Suprapubic skin (tissue), 4 donors: ENCODE measurements at regions not wholly inside any gene's neighbourhood (a gene's known extent, or its start where the extent isn't known, plus 50 kb on each side); places are given as distances from the start of the nearest gene placed in this dataset.

Source experiments
- EP300 ChIP-seq: sonication (generic); formaldehyde crosslinking; IDR thresholded peaks from one replicate; pipeline ENCODE4 v1.6.1; 2017; ENCODE audit warnings: antibody characterized with exemption
- POLR2A ChIP-seq, 2 donors: fragments of 450-650 bp; IDR thresholded peaks; one replicate each; pipeline ENCODE4 v1.6.1; 2017; ENCODE audit warnings: antibody characterized with exemption in 2 of 2, mild to moderate bottlenecking in 2 of 2, moderate library complexity in 2 of 2
- POLR2AphosphoS5 ChIP-seq, 3 donors: sonication (generic); formaldehyde crosslinking; IDR thresholded peaks; one replicate each; pipeline ENCODE4 v1.6.1; 2017; ENCODE audit warnings: antibody characterized with exemption in 3 of 3
- TF ChIP-seq, protein P1 (sequence below), 2 donors: fragments of 200-600 bp in 1 of 2; fragments of 450-650 bp in 1 of 2; sonication (generic) in 1 of 2; IDR thresholded peaks; one replicate each; pipeline ENCODE4 v1.5.1; 2016 to 2019; ENCODE audit warnings: antibody characterized with exemption in 2 of 2, mild to moderate bottlenecking in 1 of 2, moderate library complexity in 1 of 2

DNA sequence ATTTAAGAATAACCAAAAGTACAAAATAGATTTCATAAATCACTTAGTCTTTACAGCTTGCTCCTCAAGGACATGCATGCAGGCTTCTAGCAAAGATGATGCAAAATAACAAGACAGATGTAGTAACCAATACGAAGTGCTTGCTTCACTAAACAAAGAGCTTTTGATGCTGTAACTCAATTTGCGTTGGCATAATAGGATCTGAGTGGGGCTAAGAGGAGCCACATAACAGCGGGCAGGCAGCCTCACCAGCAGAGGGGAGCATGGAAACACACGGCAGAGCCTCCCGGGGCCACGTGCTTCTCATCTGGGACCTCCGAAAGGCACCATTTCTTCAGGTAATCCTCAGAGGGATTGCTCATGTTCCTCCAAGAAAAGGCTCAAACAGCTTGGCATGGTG, 139.7 kb downstream of the C5orf15 start:
- TF ChIP-seq POLR2AphosphoS5 (IDR thresholded peaks at IDR 0.05) (no peak), POLR2A (IDR thresholded peaks at IDR 0.05) (no peak), EP300 (no peak)
- TF ChIP-seq, protein P1, sequence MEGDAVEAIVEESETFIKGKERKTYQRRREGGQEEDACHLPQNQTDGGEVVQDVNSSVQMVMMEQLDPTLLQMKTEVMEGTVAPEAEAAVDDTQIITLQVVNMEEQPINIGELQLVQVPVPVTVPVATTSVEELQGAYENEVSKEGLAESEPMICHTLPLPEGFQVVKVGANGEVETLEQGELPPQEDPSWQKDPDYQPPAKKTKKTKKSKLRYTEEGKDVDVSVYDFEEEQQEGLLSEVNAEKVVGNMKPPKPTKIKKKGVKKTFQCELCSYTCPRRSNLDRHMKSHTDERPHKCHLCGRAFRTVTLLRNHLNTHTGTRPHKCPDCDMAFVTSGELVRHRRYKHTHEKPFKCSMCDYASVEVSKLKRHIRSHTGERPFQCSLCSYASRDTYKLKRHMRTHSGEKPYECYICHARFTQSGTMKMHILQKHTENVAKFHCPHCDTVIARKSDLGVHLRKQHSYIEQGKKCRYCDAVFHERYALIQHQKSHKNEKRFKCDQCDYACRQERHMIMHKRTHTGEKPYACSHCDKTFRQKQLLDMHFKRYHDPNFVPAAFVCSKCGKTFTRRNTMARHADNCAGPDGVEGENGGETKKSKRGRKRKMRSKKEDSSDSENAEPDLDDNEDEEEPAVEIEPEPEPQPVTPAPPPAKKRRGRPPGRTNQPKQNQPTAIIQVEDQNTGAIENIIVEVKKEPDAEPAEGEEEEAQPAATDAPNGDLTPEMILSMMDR (IDR thresholded peaks at IDR 0.05) = no peak
